ENCODE measurements at regions not wholly inside any gene's neighbourhood (a gene's known extent, or its start where the extent isn't known, plus 50 kb on each side); places are given as distances from the start of the nearest gene placed in this dataset.

- Mint-ChIP-seq H3K4me3 (no peak overlapping the region), H3K27ac (no peak overlapping the region), H3K9me3 (no peaks in the 10 kb centered on the region), H3K4me1 (ENCODE audit: low read depth) (no peaks in the 10 kb centered on the region), H3K27me3 (no peaks in the 10 kb centered on the region), H3K36me3 (ENCODE audit: low read depth) (no peaks in the 10 kb centered on the region)
- Histone ChIP-seq H3K9me3 (ENCODE audit: control insufficient read depth in 1 of 2, insufficient read depth in 1 of 2, low read length in 2 of 2) (peaks cover 0 to 9% of the 10 kb centered on the region in 2 experiments), H3K4me1 (ENCODE audit: insufficient read depth, low read length) (no peaks in the 10 kb centered on the region), H3K27me3 (ENCODE audit: control insufficient read depth in 1 of 2, insufficient read depth in 2 of 2, low read length in 2 of 2) (no peaks in the 10 kb centered on the region), H3K4me3 (ENCODE audit: low read length) (no peak overlapping the region), H3K27ac (ENCODE audit: low read depth in 1 of 2, low read length in 2 of 2) (no peak overlapping the region), H3K36me3 (ENCODE audit: insufficient read depth, low read length) (no peaks in the 10 kb centered on the region)
- no peak for DNase-seq
- ATAC-seq (ENCODE audit: poor library complexity) = no peak
- ChIA-PET CTCF (no interaction called here), POLR2A (no interaction called here)
- TF ChIP-seq CTCF (IDR thresholded peaks at IDR 0.05) = no peak
- intact Hi-C loops (cut with DNase I, micrococcal nuclease) = no loop called here
Measured at GRCh38 chr7:47119261-47119865, 462.5 kb downstream of the TNS3 start.

- no peak for TF ChIP-seq CTCF (IDR thresholded peaks at IDR 0.05)
- Histone ChIP-seq H3K27ac (ENCODE audit: low read depth in 1 of 2, low read length in 2 of 2) (no peak overlapping the region), H3K4me3 (ENCODE audit: low read length) (no peak overlapping the region), H3K36me3 (ENCODE audit: insufficient read depth, low read length) (no peaks in the 10 kb centered on the region), H3K27me3 (ENCODE audit: control insufficient read depth in 1 of 2, insufficient read depth in 2 of 2, low read length in 2 of 2) (no peaks in the 10 kb centered on the region), H3K4me1 (ENCODE audit: insufficient read depth, low read length) (no peaks in the 10 kb centered on the region), H3K9me3 (ENCODE audit: control insufficient read depth in 1 of 2, insufficient read depth in 1 of 2, low read length in 2 of 2) (peaks cover 0 to 20% of the 10 kb centered on the region in 2 experiments)
- no peak overlapping the region for H3K27ac Mint-ChIP-seq
- H3K36me3 Mint-ChIP-seq (ENCODE audit: low read depth) = no peaks in the 10 kb centered on the region
- intact Hi-C loops (cut with DNase I, micrococcal nuclease) = loop anchor here in 1 of 2 experiments (10.0 kb wide), 1 partner anchor 459 kb away; no protein-coding TSS in a partner anchor
- ATAC-seq (ENCODE audit: poor library complexity) (no peak), DNase-seq (no peak)
- POLR2A ChIA-PET = no interaction called here
- no peaks in the 10 kb centered on the region for H3K4me1 Mint-ChIP-seq (ENCODE audit: low read depth)
- no peak overlapping the region for H3K4me3 Mint-ChIP-seq
- no peaks in the 10 kb centered on the region for H3K9me3 Mint-ChIP-seq
- CTCF ChIA-PET = no interaction called here
- H3K27me3 Mint-ChIP-seq = no peaks in the 10 kb centered on the region
Measured at GRCh38 chr7:47104206-47104549, 477.7 kb downstream of the TNS3 start.

- no peaks in the 10 kb centered on the region for H3K36me3 Mint-ChIP-seq (ENCODE audit: low read depth)
- no peak overlapping the region for H3K4me3 Mint-ChIP-seq
- H3K9me3 ChIP-seq (ENCODE audit: control insufficient read depth in 1 of 2, insufficient read depth in 1 of 2, low read length in 2 of 2) = peaks cover 0 to 20% of the 10 kb centered on the region in 2 experiments
- H3K27me3 Mint-ChIP-seq = no peaks in the 10 kb centered on the region
- ATAC-seq (ENCODE audit: poor library complexity) = no peak
- H3K27ac Mint-ChIP-seq = no peak overlapping the region
- no peak for TF ChIP-seq CTCF (IDR thresholded peaks at IDR 0.05)
- intact Hi-C loops (cut with DNase I, micrococcal nuclease) = loop anchor here in 1 of 2 experiments (10.0 kb wide), 1 partner anchor 459 kb away; no protein-coding TSS in a partner anchor
- DNase-seq = no peak
- no peak overlapping the region for H3K4me3 ChIP-seq (ENCODE audit: low read length)
- no peaks in the 10 kb centered on the region for H3K4me1 ChIP-seq (ENCODE audit: insufficient read depth, low read length)
- POLR2A ChIA-PET = no interaction called here
- no peaks in the 10 kb centered on the region for H3K27me3 ChIP-seq (ENCODE audit: control insufficient read depth in 1 of 2, insufficient read depth in 2 of 2, low read length in 2 of 2)
- H3K27ac ChIP-seq (ENCODE audit: low read depth in 1 of 2, low read length in 2 of 2) = no peak overlapping the region
- CTCF ChIA-PET = no interaction called here
- H3K36me3 ChIP-seq (ENCODE audit: insufficient read depth, low read length) = no peaks in the 10 kb centered on the region
- H3K4me1 Mint-ChIP-seq (ENCODE audit: low read depth) = no peaks in the 10 kb centered on the region
- no peaks in the 10 kb centered on the region for H3K9me3 Mint-ChIP-seq
Measured at GRCh38 chr7:47103498-47104205, 478.3 kb downstream of the TNS3 start.

Data from CD4-positive, alpha-beta T cell (primary cell).